ENCODE measurements at regions not wholly inside any gene's neighbourhood (a gene's known extent, or its start where the extent isn't known, plus 50 kb on each side); places are given as distances from the start of the nearest gene placed in this dataset.

DNA sequence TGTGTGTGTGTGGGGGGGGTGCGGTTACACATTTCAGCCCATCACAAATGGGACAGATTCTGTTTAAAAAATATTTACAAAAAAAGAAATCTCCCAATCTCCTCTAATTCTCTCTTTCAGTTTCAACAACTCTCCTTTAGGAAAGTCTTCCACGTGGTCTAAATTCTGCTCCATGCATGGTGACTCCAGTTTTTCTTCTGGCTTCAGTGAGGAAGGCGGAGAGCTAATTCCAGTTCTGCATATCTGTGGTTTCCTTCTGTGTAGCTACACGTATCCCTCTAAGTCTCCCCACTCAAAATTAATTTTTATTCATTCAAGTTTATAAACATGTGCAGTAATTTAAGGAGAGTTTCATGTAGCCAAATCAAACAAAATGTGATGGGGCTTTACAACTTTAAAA lies 111.6 kb downstream of the SLC4A3 start:
- no peaks in the 10 kb centered on the region for H3K79me2 ChIP-seq (ENCODE audit: insufficient read depth, low read length)
- no peaks in the 10 kb centered on the region for H3K36me3 Mint-ChIP-seq (ENCODE audit: insufficient read depth in 1 of 3, low read depth in 3 of 3)
- no peak overlapping the region for H3K23ac ChIP-seq (ENCODE audit: insufficient read length, low read depth, low read length)
- no peak overlapping the region for H2BK15ac ChIP-seq (ENCODE audit: low read depth, low read length)
- no peak overlapping the region for H2AFZ ChIP-seq (ENCODE audit: low read length)
- no peak overlapping the region for H2AK5ac ChIP-seq (ENCODE audit: insufficient read length, low read length)
- H3K9me3 Mint-ChIP-seq: no peaks in the 10 kb centered on the region
- no peak overlapping the region for H4K91ac ChIP-seq (ENCODE audit: insufficient read length, low read depth, low read length)
- H3K27ac Mint-ChIP-seq: no peak overlapping the region; a peak in 1 of 7 replicates
- no peak overlapping the region for H3K56ac ChIP-seq (ENCODE audit: insufficient read length, low read depth, low read length)
- no peak overlapping the region for H2BK5ac ChIP-seq (ENCODE audit: insufficient read length, low read length)
- H3K27ac ChIP-seq (ENCODE audit: insufficient read length, low read depth, low read length): no peak overlapping the region
- no peaks in the 10 kb centered on the region for H4K20me1 ChIP-seq (ENCODE audit: control insufficient read depth, insufficient read depth, insufficient read length)
- peaks cover 15 to 16% of the 10 kb centered on the region in 2 experiments for H3K4me1 Mint-ChIP-seq
- no peaks in the 10 kb centered on the region for H3K27me3 Mint-ChIP-seq (ENCODE audit: low read depth)
- H4K8ac ChIP-seq (replicated peaks; ENCODE audit: insufficient read length, low read depth, low read length): no peak overlapping the region
- H2BK120ac ChIP-seq (ENCODE audit: low read depth, low read length, poor library complexity, severe bottlenecking): no peak overlapping the region
- no peaks in the 10 kb centered on the region for H3K4me1 ChIP-seq (ENCODE audit: insufficient read depth, low read length)
- no peaks in the 10 kb centered on the region for H3K23me2 ChIP-seq (ENCODE audit: insufficient read length, low read depth, low read length, poor library complexity, severe bottlenecking)
- H3K4me2 ChIP-seq (ENCODE audit: insufficient read depth, insufficient read length, low read length): no peak overlapping the region
- no peaks in the 10 kb centered on the region for H3K27me3 ChIP-seq (ENCODE audit: insufficient read depth, low read length)
- no peak overlapping the region for H3K9ac ChIP-seq (ENCODE audit: extremely low read depth, insufficient read length, low read length)
- no CpG with 5 or more reads among the region's 4 CpGs for WGBS (ENCODE audit: extremely low coverage, insufficient read length, low lambda C conversion rate)
- H3K18ac ChIP-seq (ENCODE audit: insufficient read length, low read depth, low read length): no peak overlapping the region
- H3K4me3 Mint-ChIP-seq: no peak overlapping the region
- H3K14ac ChIP-seq (ENCODE audit: insufficient read depth, low read length): no peak overlapping the region
- no peak overlapping the region for H2BK20ac ChIP-seq (ENCODE audit: low read depth, low read length, poor library complexity, severe bottlenecking)
- TF ChIP-seq, protein P1, sequence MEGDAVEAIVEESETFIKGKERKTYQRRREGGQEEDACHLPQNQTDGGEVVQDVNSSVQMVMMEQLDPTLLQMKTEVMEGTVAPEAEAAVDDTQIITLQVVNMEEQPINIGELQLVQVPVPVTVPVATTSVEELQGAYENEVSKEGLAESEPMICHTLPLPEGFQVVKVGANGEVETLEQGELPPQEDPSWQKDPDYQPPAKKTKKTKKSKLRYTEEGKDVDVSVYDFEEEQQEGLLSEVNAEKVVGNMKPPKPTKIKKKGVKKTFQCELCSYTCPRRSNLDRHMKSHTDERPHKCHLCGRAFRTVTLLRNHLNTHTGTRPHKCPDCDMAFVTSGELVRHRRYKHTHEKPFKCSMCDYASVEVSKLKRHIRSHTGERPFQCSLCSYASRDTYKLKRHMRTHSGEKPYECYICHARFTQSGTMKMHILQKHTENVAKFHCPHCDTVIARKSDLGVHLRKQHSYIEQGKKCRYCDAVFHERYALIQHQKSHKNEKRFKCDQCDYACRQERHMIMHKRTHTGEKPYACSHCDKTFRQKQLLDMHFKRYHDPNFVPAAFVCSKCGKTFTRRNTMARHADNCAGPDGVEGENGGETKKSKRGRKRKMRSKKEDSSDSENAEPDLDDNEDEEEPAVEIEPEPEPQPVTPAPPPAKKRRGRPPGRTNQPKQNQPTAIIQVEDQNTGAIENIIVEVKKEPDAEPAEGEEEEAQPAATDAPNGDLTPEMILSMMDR (conservative IDR thresholded peaks at IDR 0.05): no peak
- no peak overlapping the region for H4K5ac ChIP-seq (ENCODE audit: insufficient read length, low read depth, low read length)
- H3K9me3 ChIP-seq (ENCODE audit: control insufficient read depth, low read depth, low read length): no peaks in the 10 kb centered on the region
- no peak for DNase-seq
- H3K4ac ChIP-seq (ENCODE audit: low read depth, low read length): no peak overlapping the region
- H3T11ph ChIP-seq (ENCODE audit: low read length): no peak overlapping the region
- H2BK12ac ChIP-seq (ENCODE audit: insufficient read length, low read depth, low read length): no peak overlapping the region
- H3K79me1 ChIP-seq (ENCODE audit: insufficient read depth, low read depth, low read length, poor library complexity, severe bottlenecking): no peaks in the 10 kb centered on the region
